SH-SY5Y (cell line): ENCODE measurements at regions not wholly inside any gene's neighbourhood (a gene's known extent, or its start where the extent isn't known, plus 50 kb on each side); places are given as distances from the start of the nearest gene placed in this dataset.

Source experiments
- GATA2 ChIP-seq: IDR thresholded peaks from 2 replicates; pipeline ENCODE4 v1.6.1; 2011; ENCODE audit warnings: mild to moderate bottlenecking, low read depth, low read length
- GATA3 ChIP-seq: IDR thresholded peaks from 2 replicates; pipeline ENCODE4 v1.6.1; 2011; ENCODE audit warnings: low read depth, mild to moderate bottlenecking, low read length, moderate library complexity

GRCh38 chr3:182617500-182617899 is 175.8 kb upstream of the ATP11B start:
- no peak for TF ChIP-seq GATA2
- TF ChIP-seq GATA3: no peak

- TF ChIP-seq GATA2 (no peak), GATA3 (no peak)
These were observed 175.1 kb upstream of the ATP11B start for GRCh38 chr3:182618085-182618732.

DNA sequence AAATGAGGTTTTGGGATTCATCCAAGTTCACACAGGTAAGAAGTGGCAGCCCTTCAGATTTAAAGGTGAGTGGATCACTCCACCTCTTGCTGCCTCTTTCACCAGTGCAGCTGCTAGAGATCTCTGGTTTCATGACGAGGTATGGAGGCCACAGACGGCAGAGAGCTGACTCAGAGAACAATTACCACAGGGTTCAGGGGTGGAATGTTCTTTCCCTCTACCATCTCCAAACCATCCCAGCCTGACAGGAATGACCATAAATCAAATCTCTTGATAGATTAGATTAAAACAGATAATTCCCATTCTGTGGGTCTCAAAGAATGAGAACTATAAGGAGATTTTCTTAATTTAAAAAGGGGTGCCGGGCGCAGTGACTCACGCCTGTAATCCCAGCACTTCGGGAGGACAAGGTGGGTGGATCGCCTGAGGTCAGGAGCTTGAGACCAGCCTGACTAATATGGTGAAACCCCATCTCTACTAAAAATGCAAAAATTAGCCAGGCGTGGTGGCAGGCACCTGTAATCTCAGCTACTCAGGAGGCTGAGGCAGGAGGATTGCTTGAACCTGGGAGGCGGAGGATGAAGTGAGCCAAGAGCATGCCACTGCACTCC is 174.2 kb upstream of the ATP11B start:
- TF ChIP-seq GATA2 (no peak), GATA3 (no peak)

DNA sequence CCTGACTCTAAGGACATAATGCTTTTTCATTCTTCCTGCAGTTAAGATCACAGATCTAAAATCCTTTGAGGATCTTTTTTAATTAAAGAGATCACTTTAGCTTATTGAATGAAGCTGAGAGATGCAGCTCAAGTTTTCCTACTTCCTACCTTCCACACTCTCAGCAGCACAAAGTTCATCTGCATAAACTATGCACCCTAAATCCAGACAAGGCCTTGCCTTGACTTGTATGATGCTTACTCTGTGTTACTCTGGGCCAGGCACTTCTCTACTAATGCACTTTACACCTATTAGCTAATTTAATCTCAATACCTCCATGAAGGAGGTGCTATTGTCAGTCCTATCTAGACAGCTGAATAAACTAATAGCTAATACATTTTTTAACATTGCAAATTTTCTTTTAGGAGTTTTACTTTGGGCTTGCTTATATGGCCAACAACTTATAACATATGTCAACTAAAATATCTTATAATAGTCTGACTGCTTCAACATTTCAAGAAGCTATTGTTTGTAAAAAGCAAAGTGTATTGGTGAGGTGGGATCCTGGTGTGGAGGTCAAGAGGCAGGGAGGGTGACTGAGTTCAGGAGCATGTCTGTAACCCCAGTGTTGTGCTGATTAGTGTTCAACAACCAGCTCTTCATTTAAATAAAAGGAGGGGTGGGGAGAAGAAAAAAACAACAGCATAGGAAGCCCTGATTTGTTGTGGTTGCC is 172.4 kb upstream of the ATP11B start:
- TF ChIP-seq GATA2 (no peak), GATA3 (no peak)

GRCh38 chr3:182621435-182622240 is 171.7 kb upstream of the ATP11B start:
- TF ChIP-seq GATA2 (no peak), GATA3 (no peak; the same call in 1 of the 2 replicates)

DNA sequence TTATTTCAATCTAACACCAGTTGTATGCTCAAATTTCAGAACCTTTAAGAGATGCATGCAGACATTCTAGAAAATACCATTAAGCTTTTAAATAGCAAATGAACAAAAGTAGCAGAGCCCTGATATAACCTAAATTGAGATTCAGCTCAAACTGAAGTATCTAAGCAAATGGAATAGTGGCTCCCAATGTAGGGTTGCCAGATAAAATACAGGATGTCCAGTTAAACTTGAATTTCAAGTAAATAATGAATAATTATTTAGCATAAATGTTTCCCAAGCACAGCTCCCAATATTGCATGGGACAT is 171.1 kb upstream of the ATP11B start:
- no peak for TF ChIP-seq GATA3
- TF ChIP-seq GATA2: no peak

GRCh38 chr3:182626484-182627467 is 166.5 kb upstream of the ATP11B start:
- no peak for TF ChIP-seq GATA3
- no peak for TF ChIP-seq GATA2

- TF ChIP-seq GATA3: no peak
- TF ChIP-seq GATA2: no peak
These were observed 164.8 kb upstream of the ATP11B start for GRCh38 chr3:182628531-182628930.

DNA sequence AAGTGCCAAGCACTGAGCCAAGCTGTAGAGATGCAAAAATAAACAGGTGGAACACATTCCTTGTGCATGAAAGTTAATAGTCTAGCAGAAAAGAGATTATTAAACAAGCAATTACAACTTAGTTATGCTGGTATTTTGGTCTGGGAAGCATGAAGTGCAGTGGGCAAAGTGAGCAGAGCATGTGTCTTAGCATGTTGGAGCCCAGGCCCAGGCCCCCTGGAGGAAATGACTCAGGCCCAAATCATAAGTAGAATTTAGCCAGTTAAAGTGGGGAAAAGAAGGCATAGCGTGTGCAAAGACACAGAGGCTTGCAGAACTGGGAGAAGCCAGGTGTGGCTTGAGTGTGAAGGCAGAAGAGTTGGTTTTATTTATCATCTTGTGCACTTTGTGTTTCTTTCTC is 163.8 kb upstream of the ATP11B start:
- TF ChIP-seq GATA2 (no peak), GATA3 (no peak)

DNA sequence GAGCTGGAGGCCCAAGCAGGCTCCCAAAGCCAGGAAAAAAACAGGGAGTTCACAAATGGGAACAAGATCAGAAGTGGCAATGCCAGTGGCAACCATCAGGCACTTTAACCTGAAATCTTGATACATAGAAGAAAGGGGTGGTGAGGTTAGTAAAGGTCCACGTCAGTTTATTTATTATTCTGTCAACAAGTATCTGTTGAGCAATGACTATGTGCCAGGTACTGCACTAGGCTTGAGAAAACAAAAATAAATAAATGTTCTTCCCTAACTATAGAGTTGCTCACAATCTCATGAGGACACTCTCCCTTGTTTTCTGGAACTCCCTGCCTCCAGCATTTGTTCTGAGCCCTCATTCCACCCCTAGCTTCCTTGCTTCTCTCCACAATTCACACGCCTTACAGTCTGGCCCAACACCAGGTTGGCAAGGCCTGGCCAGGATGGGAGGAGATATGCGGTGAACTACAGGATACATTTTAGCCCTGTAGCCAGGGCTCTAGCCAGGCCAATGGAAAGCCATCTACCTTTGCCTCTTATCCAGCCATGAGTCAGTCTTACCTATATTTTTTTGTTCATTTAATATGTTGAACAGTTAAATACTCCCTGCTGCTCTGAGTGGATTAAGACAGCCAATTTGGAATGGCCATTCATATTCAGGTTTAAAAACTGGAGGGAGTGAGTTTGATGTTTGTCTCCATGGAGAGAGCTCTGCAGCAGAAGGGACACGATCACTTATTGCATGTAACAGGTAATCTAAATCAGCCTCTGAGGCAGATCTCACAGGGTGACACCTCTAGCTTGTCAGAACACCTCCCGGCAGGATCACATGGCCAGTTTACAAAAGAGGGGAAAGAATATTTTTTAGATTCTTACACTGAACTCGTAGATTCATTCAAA is 161.9 kb upstream of the ATP11B start:
- TF ChIP-seq GATA2 (no peak), GATA3 (no peak)

- TF ChIP-seq GATA2: no peak
These were observed 161.3 kb upstream of the ATP11B start for GRCh38 chr3:182632077-182632393.

DNA sequence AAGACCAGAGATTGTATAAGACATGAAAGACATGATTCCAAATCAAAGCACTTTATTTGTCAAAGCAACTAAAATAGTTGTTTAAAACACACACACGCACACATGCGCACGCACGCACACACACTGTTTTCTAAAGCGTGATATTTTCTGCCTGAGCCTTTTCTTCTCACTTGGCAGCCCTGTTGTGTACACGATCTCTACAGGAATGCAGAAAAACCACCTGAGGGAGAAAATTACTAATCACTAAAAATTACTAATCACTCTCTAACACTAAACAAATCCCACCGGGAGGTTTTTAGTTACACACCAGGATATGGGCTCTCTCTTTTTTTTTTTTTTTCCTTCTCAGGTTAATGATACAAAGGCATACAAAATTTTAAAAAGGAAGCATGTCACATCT is 160.1 kb upstream of the ATP11B start:
- no peak for TF ChIP-seq GATA2
- no peak for TF ChIP-seq GATA3

GRCh38 chr3:182636646-182637045 is 156.7 kb upstream of the ATP11B start:
- no peak for TF ChIP-seq GATA2
- no peak for TF ChIP-seq GATA3
